GM21526 (cell line): ENCODE measurements at regions not wholly inside any gene's neighbourhood (a gene's known extent, or its start where the extent isn't known, plus 50 kb on each side); places are given as distances from the start of the nearest gene placed in this dataset.
"Not testable (repeated sequence)": the region's sequence is repeated elsewhere in the genome, so short reads cannot be mapped to it uniquely, and the experiment has no call there.

Source experiments
- ATAC-seq: cut with Tn5 transposase; IDR thresholded peaks from one replicate; pipeline ENCODE4 v1.9.1; 2021; ENCODE audit warnings: moderate library complexity; ENCODE audit not compliant: unreplicated experiment, low FRiP score

GRCh38 chr13:61358599-61358998, 57.0 kb downstream of the PCDH20 start:
- ATAC-seq, result no peak

GRCh38 chr13:61350341-61350740, 65.3 kb downstream of the PCDH20 start:
- no peak for ATAC-seq

- ATAC-seq, result no peak
Measured at GRCh38 chr13:61339054-61339621, 76.5 kb downstream of the PCDH20 start.

- ATAC-seq, result no peak
Measured at GRCh38 chr13:61316647-61317046, 99.0 kb downstream of the PCDH20 start.

- no peak for ATAC-seq
Measured at GRCh38 chr13:61294467-61295191, 121.0 kb downstream of the PCDH20 start.

- ATAC-seq, result no peak
Measured at GRCh38 chr13:61286148-61286745, 129.4 kb downstream of the PCDH20 start.

- ATAC-seq, result no peak
Measured at GRCh38 chr13:61277586-61278276, 137.9 kb downstream of the PCDH20 start.

GRCh38 chr13:61277088-61277487, 138.6 kb downstream of the PCDH20 start:
- ATAC-seq, result no peak

- no peak for ATAC-seq
Measured at GRCh38 chr13:61276401-61276800, 139.2 kb downstream of the PCDH20 start.

- no peak for ATAC-seq
Measured at GRCh38 chr13:61275736-61276135, 139.9 kb downstream of the PCDH20 start.

GRCh38 chr13:61275251-61275650, 140.4 kb downstream of the PCDH20 start:
- ATAC-seq, result no peak

- ATAC-seq, result not testable (repeated sequence)
Measured at GRCh38 chr13:61266896-61267295, 148.8 kb downstream of the PCDH20 start.

- no peak for ATAC-seq
Measured at GRCh38 chr13:61261746-61262472, 153.7 kb downstream of the PCDH20 start.

GRCh38 chr13:61258185-61258584, 157.5 kb downstream of the PCDH20 start:
- ATAC-seq, result no peak

- ATAC-seq, result no peak
Measured at GRCh38 chr13:61255040-61255796, 160.4 kb downstream of the PCDH20 start.

- ATAC-seq, result no peak
Measured at GRCh38 chr13:61253105-61253877, 162.4 kb downstream of the PCDH20 start.

- ATAC-seq, result no peak
Measured at GRCh38 chr13:61252213-61252612, 163.4 kb downstream of the PCDH20 start.

GRCh38 chr13:61247149-61247936, 168.3 kb downstream of the PCDH20 start:
- no peak for ATAC-seq
